NCI-H526 (cell line): ENCODE measurements at regions not wholly inside any gene's neighbourhood (a gene's known extent, or its start where the extent isn't known, plus 50 kb on each side); places are given as distances from the start of the nearest gene placed in this dataset.

Experiments
- DNase-seq, 2 experiments: peaks; one replicate each; lab custom pipeline; 2025; lab: John Stamatoyannopoulos, UW

GRCh38 chr22:47601666-47602065, 839.2 kb downstream of the TBC1D22A start:
- DNase-seq: no peak

GRCh38 chr22:47600791-47601625, 838.6 kb downstream of the TBC1D22A start:
- no peak for DNase-seq

DNA sequence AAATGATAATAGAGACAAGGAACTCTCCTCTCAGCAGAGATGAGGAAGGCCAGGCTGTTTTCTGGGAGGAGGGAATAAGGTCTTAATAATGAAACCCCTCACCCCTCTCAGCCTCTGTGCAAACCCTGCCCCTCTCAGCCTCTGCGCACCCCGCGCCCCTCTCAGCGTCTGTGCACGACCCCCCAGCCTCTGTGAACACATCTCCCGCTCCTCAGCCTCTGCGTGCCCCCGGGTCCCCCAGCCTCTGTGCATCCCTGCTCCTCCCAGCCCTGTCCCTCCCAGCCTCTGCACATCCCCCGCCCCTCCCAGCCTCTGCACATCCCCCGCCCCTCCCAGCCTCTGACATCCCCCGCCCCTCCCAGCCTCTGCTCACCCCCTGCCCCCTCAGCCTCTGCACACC, 837.8 kb downstream of the TBC1D22A start:
- DNase-seq: no peak

DNA sequence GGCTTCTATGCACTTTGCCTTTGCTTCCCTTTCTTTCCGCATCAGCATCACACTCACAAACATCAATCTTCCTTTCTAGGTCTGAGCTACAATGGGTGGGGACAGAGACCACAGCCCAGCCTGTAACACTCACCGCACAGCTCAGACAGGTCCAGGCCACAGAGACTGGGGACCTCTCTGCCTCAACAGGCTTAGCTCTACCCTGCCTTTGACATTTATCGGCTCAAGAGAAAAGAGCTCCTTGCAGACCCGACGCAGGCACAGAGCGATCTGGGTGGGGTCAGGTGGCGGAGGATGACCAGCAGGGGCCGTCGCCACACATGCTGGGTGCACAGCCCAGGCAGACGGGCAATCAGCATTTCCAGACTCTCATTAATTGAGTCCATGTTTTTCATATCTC, 837.3 kb downstream of the TBC1D22A start:
- no peak for DNase-seq

GRCh38 chr22:47598864-47599263, 836.4 kb downstream of the TBC1D22A start:
- DNase-seq: no peak

DNA sequence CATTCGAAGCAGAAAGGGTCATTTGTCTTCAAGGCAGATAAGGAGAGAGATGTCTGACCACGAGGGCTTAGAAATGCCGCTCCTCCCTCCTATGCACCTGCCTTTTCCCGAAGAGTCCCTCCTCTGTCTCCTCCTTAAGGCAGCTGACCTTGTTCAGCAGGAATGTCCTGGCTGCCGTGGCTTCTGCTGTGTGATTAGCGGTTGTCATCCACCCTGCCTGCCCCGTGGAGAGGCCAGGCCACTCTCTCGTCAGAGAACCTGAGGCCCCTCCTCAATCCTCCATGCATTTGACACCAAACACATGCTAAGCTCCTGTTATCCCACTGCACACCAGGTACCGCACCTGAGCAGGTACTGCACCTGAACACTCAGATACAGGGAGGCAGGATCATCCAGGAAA, 834.6 kb downstream of the TBC1D22A start:
- no peak for DNase-seq

- DNase-seq: no peak
Measured at GRCh38 chr22:47596176-47596690, 833.8 kb downstream of the TBC1D22A start.

GRCh38 chr22:47594836-47595521, 832.5 kb downstream of the TBC1D22A start:
- DNase-seq: no peak

DNA sequence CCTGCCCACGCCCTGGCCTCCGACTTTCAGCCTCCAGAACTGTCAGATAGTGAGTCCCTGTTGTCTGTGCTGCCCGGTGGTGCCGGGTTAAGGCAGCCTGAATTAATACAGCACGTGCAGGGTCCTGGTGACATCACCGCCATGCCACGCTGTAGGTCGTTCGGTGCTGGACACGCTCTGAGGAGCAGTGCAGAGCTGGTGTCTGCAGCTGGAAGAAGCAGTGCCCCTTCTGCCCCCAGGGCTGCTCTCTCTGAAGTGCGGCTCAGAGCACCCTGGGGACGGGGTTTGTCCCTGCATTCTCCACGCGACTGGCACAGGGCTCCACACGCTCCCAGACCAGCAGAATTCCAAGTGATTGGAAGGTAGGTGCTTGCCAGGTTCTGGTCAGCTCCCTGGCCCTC, 831.5 kb downstream of the TBC1D22A start:
- DNase-seq: no peak

DNA sequence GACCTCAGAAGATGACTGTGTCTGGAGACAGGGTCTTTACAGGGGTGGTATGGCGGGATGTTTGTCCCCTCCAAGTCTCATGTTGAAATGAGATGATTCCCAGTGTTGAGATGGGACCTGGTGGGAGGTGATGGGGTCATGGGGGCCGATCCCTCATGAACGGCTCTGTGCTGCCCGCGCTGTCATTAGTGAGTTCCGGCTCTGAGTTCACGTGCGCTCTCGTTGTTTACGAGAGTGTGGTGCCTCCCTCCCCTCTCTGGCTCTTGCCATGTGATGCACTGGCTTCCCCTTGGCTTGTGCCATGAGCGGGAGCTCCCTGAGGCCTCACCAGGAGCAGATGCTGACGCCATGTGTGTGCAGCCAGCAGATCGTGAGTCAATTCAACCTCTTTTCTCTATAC, 830.8 kb downstream of the TBC1D22A start:
- no peak for DNase-seq

DNA sequence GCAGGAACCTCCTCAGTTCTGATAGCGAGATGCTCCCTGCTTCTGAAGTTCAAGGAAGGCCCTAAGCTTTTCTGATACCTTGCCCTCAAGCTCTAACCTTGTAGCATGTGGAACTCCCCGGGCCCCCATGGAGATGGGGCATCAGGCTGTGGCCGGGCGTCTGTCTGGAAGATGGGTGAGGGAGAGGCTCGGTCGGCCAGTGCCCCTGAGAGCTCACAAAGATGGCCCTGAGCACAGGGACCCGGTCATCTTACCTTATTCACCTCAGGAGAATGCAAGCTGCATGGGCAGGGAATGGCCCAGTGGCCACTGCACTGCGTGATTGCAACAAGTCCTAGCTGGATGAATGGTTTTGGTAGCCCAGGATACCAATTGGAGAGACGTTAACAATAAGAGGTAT, 830.3 kb downstream of the TBC1D22A start:
- DNase-seq: no peak

GRCh38 chr22:47591709-47592108, 829.3 kb downstream of the TBC1D22A start:
- no peak for DNase-seq

- DNase-seq: no peak
Measured at GRCh38 chr22:47591016-47591415, 828.6 kb downstream of the TBC1D22A start.

- no peak for DNase-seq
Measured at GRCh38 chr22:47589271-47590250, 827.1 kb downstream of the TBC1D22A start.

DNA sequence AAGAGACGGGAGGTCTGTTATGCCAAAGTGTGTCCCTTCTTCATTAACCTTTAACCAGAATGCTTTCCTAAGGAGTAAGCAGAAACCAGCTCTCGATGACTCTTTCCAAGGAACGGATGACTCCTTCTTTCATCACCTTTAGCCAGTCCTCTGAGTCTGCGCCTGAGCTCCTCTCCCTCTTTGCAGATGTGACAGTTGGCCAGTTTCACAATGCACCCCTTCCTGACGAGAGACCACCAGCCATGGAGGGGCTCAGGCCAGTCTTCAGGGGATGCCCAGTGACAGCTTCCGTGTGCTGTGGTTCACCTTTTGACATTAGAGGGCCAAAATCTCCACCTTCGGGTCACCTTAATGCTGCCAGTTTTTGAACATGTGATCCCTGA, 826.1 kb downstream of the TBC1D22A start:
- no peak for DNase-seq

DNA sequence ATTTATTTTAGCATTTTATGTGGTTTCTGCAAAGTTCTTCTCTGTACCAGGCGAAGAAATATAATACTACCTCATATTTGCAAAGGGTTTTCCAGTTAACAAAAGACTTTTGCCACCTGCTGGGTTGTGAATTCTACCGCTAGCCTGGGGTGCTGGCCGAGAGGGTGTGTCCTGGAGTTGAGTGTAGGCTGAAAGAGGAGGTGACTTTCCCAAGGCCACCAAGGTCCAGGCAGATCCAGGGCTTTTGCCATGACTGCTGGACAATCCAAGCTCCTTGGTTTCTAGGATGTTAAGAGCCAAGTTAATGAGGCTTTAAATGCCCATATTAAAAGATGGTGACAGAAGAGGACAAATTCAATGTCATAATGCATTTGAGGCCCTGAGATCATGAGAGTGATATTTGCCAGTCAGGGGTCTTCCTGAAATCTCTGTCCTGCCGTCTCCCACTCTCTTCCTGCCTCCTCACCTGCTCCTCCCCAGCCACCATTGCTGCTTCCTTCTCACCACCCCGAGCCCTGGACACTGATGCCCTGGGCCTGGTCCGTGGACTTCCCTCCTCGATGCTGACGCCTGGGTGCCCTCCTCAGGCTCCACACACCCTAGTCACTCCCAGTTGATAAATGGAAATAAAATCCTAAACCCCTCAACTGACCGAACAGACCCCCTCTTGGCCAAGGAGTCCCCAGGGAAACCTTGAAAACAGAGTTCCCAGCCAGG, 825.6 kb downstream of the TBC1D22A start:
- no peak for DNase-seq

GRCh38 chr22:47587361-47587760, 824.9 kb downstream of the TBC1D22A start:
- DNase-seq: no peak

- no peak for DNase-seq
Measured at GRCh38 chr22:47586946-47587345, 824.5 kb downstream of the TBC1D22A start.

GRCh38 chr22:47586038-47586437, 823.6 kb downstream of the TBC1D22A start:
- no peak for DNase-seq

DNA sequence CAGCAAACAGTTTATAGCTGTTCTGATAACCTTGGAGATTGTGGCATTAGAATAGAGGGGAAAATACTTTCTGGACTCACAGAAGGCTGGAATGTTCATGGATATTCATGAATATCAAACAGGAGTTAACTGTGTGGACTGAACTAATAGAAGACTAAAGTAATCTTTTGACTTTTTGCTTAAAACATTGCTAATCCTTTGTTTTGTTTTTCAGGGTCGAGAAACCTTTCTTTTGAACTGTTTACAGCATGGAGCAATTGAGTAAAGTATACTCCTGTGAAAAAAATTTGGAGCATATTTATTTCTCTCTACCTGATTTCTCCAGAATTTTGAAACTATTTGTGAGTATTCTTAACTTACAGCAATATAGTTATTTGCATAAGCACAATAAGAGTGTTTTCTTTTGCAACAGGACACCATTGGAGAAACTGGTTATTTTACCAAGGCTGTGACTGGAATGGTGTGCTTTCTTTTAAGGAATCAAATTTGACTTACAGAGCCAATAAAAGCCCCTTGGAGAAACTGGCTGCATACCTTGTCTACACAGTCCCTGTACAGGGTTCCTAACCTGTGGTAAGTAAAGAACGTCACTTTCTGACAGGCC, 821.6 kb downstream of the TBC1D22A start:
- no peak for DNase-seq

DNA sequence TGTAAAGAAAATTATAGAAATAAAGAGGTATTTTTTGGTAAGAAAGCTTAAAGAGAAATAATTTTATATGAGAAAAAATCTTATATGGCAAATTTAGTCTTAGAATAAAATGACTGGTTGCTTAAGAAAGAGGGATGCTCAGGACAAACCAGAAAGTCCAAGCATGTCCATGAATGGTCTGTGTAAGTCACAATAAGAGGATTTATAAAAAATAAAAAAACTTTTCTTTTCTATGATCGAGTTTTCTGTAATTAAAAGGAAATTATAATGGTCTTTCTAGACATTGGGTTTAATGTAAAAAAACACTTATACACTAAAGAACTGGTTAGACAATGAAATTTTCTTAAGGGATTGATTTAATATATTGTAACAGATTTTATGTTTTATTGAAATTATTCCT, 819.6 kb downstream of the TBC1D22A start:
- no peak for DNase-seq
